PC-3 (cell line): ENCODE measurements at regions not wholly inside any gene's neighbourhood (a gene's known extent, or its start where the extent isn't known, plus 50 kb on each side); places are given as distances from the start of the nearest gene placed in this dataset.

Experiments
- EZH2 ChIP-seq: fragments of 300-600 bp; sonication (generic); IDR thresholded peaks from one replicate; pipeline ENCODE4 v1.6.1; 2017; ENCODE audit warnings: antibody characterized with exemption, mild to moderate bottlenecking, low read length; ENCODE audit not compliant: unreplicated experiment
- EZH2phosphoT487 ChIP-seq: fragments of 300-600 bp; sonication (generic); IDR thresholded peaks from 2 replicates; pipeline ENCODE4 v1.6.1; 2018; ENCODE audit warnings: mild to moderate bottlenecking, antibody characterized with exemption, low read length, borderline replicate concordance
- TF ChIP-seq, protein P1 (sequence below): fragments of 300-600 bp; sonication (generic); conservative IDR thresholded peaks from 2 replicates; pipeline ENCODE4 v1.5.1; 2017; ENCODE audit warnings: antibody characterized with exemption, low read depth, mild to moderate bottlenecking, low read length

DNA sequence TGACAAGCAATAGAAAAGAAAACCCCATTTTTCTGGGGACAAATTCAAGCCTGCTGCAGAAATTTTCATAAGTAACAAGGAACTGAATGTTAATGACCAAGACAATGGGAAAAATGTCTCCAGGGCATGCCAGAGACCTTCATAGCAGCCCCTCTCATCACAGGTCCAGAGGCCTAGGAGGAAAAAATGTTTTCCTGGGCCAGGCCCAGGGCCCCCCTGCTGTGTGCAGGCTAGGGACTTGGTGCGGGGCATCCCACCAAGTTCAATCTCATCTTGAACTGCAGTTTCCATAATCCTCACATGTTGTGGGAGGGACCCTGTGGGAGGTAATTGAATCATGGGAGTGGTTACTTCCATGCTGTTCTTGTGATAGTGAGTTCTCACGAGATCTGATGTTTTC, 211.5 kb upstream of the GRIA3 start:
- TF ChIP-seq, protein P1, sequence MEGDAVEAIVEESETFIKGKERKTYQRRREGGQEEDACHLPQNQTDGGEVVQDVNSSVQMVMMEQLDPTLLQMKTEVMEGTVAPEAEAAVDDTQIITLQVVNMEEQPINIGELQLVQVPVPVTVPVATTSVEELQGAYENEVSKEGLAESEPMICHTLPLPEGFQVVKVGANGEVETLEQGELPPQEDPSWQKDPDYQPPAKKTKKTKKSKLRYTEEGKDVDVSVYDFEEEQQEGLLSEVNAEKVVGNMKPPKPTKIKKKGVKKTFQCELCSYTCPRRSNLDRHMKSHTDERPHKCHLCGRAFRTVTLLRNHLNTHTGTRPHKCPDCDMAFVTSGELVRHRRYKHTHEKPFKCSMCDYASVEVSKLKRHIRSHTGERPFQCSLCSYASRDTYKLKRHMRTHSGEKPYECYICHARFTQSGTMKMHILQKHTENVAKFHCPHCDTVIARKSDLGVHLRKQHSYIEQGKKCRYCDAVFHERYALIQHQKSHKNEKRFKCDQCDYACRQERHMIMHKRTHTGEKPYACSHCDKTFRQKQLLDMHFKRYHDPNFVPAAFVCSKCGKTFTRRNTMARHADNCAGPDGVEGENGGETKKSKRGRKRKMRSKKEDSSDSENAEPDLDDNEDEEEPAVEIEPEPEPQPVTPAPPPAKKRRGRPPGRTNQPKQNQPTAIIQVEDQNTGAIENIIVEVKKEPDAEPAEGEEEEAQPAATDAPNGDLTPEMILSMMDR, result no peak
- TF ChIP-seq EZH2, result no peak
- no peak for TF ChIP-seq EZH2phosphoT487
